Natural killer cell (primary cell): ENCODE measurements at regions not wholly inside any gene's neighbourhood (a gene's known extent, or its start where the extent isn't known, plus 50 kb on each side); places are given as distances from the start of the nearest gene placed in this dataset.

Experiments used
- ATAC-seq, 3 donors: fragments of 150-1000 bp in 2 of 3; fragments of 200-7000 bp in 1 of 3; cut with Tn5 transposase; 1 replicate in 1 of 3; 2 replicates in 2 of 3; pipeline ENCODE4 v1.10.0; 2021; ENCODE audit warnings: mild to moderate bottlenecking in 2 of 3, moderate library complexity in 2 of 3
- DNase-seq, 2 donors: peaks; one replicate each; pipeline versions ENCODE4 v3.0.0 to v3.0.0-alpha.2; 2013 to 2021; ENCODE audit warnings: mixed read lengths in 1 of 2
- H3K27ac ChIP-seq: one replicate; pipeline ENCODE4 v1.5.1; 2013; ENCODE audit warnings: mild to moderate bottlenecking, low read length
- H3K27me3 ChIP-seq: one replicate; pipeline ENCODE4 v1.6.1; 2013; ENCODE audit warnings: low read length; ENCODE audit not compliant: control insufficient read depth, insufficient read depth
- H3K36me3 ChIP-seq: one replicate; pipeline ENCODE4 v1.6.1; 2013; ENCODE audit warnings: low read length; ENCODE audit not compliant: control insufficient read depth, insufficient read depth
- H3K4me1 ChIP-seq: one replicate; pipeline ENCODE4 v1.6.1; 2013; ENCODE audit warnings: low read length; ENCODE audit not compliant: control insufficient read depth, insufficient read depth
- H3K4me3 ChIP-seq: one replicate; pipeline ENCODE4 v1.5.1; 2013; ENCODE audit warnings: low read length
- H3K9me3 ChIP-seq: one replicate; pipeline ENCODE4 v1.6.1; 2013; ENCODE audit warnings: low read length; ENCODE audit not compliant: control insufficient read depth, insufficient read depth
- H3K27ac Mint-ChIP-seq, 2 donors: one replicate each; pipeline ENCODE4 v1.8.0; 2022; ENCODE audit warnings: mild to moderate bottlenecking in 2 of 2, mixed read lengths in 2 of 2, moderate library complexity in 1 of 2
- H3K27me3 Mint-ChIP-seq, 2 donors: one replicate each; pipeline ENCODE4 v1.8.0; 2022; ENCODE audit warnings: low read depth in 2 of 2, mixed read lengths in 2 of 2
- H3K36me3 Mint-ChIP-seq: one replicate; pipeline ENCODE4 v1.8.0; 2022; ENCODE audit warnings: mixed read lengths
- H3K4me1 Mint-ChIP-seq, 2 donors: one replicate each; pipeline ENCODE4 v1.8.0; 2022; ENCODE audit warnings: mixed read lengths in 2 of 2
- H3K4me3 Mint-ChIP-seq: one replicate; pipeline ENCODE4 v1.8.0; 2022; ENCODE audit warnings: mild to moderate bottlenecking, moderate library complexity, mixed read lengths
- H3K9me3 Mint-ChIP-seq, 2 donors: one replicate each; pipeline ENCODE4 v1.8.0; 2022; ENCODE audit warnings: mixed read lengths in 2 of 2
- WGBS: methylation state at CpG from one replicate; pipeline ENCODE4 v1.1.7; 2013; ENCODE audit warnings: missing lambda C conversion rate; ENCODE audit not compliant: insufficient coverage; 5-methylcytosine and 5-hydroxymethylcytosine counted together
- intact Hi-C: fragments of 100-400 bp; cut with micrococcal nuclease; formaldehyde crosslinking; loops from one replicate; pipeline ENCODE4 v1.14.2; 2022
- TF ChIP-seq, protein P1 (sequence below): fragments of 200-600 bp; IDR thresholded peaks from one replicate; pipeline ENCODE4 v1.8.0; 2022; ENCODE audit warnings: antibody characterized with exemption

DNA sequence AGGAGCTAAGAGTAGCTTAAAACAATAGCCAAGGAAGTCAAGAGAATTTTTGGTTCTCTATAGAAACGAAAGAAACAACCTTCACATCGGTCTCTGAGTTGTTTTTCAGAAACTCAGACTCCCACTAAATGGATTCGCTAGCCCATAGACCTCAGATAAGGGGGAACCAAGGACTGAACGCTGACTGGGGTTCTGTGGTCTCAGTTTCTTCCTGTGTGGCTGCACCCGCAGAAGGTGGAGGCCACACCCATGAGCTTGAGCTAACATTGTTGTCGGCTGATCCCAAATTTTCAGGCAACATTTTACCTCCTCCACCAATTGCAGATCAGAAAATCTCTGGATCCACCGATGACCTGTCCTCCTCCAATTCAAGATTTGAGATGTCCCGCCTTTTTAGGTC lies 456.1 kb downstream of the AJAP1 start:
- Histone ChIP-seq H3K9me3 (no peaks in the 10 kb centered on the region), H3K27ac (no peak overlapping the region), H3K4me1 (no peaks in the 10 kb centered on the region), H3K36me3 (no peaks in the 10 kb centered on the region), H3K27me3 (no peaks in the 10 kb centered on the region), H3K4me3 (no peak overlapping the region)
- 69% methylated on average over 8 of the region's 8 CpGs for WGBS
- Mint-ChIP-seq H3K9me3 (no peaks in the 10 kb centered on the region), H3K27ac (no peak overlapping the region), H3K27me3 (peaks cover 23 to 27% of the 10 kb centered on the region in 2 donors), H3K4me3 (no peak overlapping the region), H3K4me1 (peaks cover 6 to 8% of the 10 kb centered on the region in 2 donors), H3K36me3 (no peaks in the 10 kb centered on the region)
- peak in 1 of 2 donors; percentile 6 for DNase-seq
- intact Hi-C loops, result no loop called here
- TF ChIP-seq, protein P1, sequence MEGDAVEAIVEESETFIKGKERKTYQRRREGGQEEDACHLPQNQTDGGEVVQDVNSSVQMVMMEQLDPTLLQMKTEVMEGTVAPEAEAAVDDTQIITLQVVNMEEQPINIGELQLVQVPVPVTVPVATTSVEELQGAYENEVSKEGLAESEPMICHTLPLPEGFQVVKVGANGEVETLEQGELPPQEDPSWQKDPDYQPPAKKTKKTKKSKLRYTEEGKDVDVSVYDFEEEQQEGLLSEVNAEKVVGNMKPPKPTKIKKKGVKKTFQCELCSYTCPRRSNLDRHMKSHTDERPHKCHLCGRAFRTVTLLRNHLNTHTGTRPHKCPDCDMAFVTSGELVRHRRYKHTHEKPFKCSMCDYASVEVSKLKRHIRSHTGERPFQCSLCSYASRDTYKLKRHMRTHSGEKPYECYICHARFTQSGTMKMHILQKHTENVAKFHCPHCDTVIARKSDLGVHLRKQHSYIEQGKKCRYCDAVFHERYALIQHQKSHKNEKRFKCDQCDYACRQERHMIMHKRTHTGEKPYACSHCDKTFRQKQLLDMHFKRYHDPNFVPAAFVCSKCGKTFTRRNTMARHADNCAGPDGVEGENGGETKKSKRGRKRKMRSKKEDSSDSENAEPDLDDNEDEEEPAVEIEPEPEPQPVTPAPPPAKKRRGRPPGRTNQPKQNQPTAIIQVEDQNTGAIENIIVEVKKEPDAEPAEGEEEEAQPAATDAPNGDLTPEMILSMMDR, result no peak
- ATAC-seq, result no peak

DNA sequence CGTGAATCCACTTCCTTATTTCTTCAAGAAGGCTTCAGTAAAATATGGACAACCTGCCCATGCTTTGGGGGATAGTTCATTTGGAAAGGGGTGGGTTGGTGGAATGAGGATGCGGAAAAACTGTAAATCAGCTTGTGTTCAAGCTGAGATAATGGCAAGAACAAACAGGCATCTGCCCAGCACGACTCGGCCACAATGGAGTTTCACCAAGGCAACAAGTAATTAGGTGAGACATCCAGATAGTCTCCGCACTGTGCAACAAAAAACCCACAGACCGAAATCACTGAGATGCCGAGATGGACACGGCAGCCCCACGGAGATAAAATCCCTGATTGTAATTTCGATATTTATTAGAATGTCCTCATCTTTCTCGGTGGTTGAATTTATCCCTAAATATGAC lies 455.2 kb downstream of the AJAP1 start:
- H3K4me3 ChIP-seq, result no peak overlapping the region
- no peaks in the 10 kb centered on the region for H3K36me3 Mint-ChIP-seq
- TF ChIP-seq, protein P1, result no peak
- no peaks in the 10 kb centered on the region for H3K9me3 Mint-ChIP-seq
- H3K36me3 ChIP-seq, result no peaks in the 10 kb centered on the region
- no peak overlapping the region for H3K27ac Mint-ChIP-seq
- no peaks in the 10 kb centered on the region for H3K4me1 ChIP-seq
- no peaks in the 10 kb centered on the region for H3K27me3 ChIP-seq
- H3K27me3 Mint-ChIP-seq, result peaks cover 24% of the 10 kb centered on the region in 2 donors
- no peaks in the 10 kb centered on the region for H3K9me3 ChIP-seq
- no peak for DNase-seq
- no peak for ATAC-seq
- WGBS, result 73% methylated on average over 8 of the region's 11 CpGs
- no peak overlapping the region for H3K27ac ChIP-seq
- no peak overlapping the region for H3K4me3 Mint-ChIP-seq
- intact Hi-C loops, result no loop called here
- peaks cover 6 to 8% of the 10 kb centered on the region in 2 donors for H3K4me1 Mint-ChIP-seq

DNA sequence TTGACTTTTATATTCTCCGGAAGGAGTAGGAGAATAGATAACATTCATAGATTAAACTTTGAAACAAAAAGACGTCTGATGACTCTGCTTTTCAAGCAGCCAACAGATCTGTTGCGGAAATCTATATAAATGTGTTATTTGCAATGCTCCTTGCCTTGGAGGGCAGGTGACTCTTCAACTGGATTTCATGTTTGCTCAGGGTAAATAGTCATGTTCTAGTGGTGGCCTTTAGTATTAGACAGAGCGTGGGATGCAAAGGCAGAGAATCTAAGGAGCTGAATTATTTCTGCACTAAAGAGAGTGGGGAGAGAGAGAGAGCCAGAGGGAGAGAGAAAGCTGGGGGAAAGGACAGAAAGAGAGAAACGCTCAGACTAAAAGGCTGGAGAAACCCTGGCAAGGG lies 454.3 kb downstream of the AJAP1 start:
- DNase-seq, result no peak
- Mint-ChIP-seq H3K9me3 (no peaks in the 10 kb centered on the region), H3K4me3 (no peak overlapping the region), H3K36me3 (no peaks in the 10 kb centered on the region), H3K27me3 (peaks cover 24% of the 10 kb centered on the region in 2 donors), H3K4me1 (peaks cover 6 to 8% of the 10 kb centered on the region in 2 donors), H3K27ac (no peak overlapping the region)
- intact Hi-C loops, result no loop called here
- Histone ChIP-seq H3K9me3 (no peaks in the 10 kb centered on the region), H3K27me3 (no peaks in the 10 kb centered on the region), H3K27ac (no peak overlapping the region), H3K4me3 (no peak overlapping the region), H3K36me3 (no peaks in the 10 kb centered on the region), H3K4me1 (no peaks in the 10 kb centered on the region)
- no peak for ATAC-seq
- TF ChIP-seq, protein P1, result no peak
- WGBS, result 78% methylated on average over 5 of the region's 5 CpGs

DNA sequence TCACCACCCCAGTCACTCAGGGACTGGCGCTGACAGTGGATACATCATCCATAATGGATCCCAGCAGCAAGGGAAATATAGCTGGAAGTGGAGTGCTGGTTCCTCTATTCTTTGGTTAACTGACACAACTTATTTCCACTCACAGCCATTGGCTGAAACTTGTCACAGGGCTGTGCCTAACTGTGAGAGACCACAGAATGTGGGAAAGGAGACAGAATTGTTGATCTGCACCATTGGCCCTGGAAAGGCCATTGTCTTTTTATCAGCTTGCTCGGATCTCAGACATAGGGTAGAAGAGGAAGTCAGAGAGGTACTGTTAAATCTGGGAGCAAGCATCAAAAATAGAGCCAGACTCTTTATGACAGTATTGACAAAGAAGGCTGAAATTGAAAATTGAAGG lies 451.3 kb downstream of the AJAP1 start:
- DNase-seq (no peak), ATAC-seq (no peak)
- Mint-ChIP-seq H3K4me1 (peaks cover 2 to 3% of the 10 kb centered on the region in 2 donors), H3K27me3 (peaks cover 15 to 24% of the 10 kb centered on the region in 2 donors), H3K36me3 (no peaks in the 10 kb centered on the region), H3K27ac (no peak overlapping the region), H3K4me3 (no peak overlapping the region), H3K9me3 (no peaks in the 10 kb centered on the region)
- Histone ChIP-seq H3K9me3 (no peaks in the 10 kb centered on the region), H3K27ac (no peak overlapping the region), H3K27me3 (no peaks in the 10 kb centered on the region), H3K36me3 (no peaks in the 10 kb centered on the region), H3K4me1 (no peaks in the 10 kb centered on the region), H3K4me3 (no peak overlapping the region)
- intact Hi-C loops, result no loop called here
- TF ChIP-seq, protein P1, result no peak
- WGBS, result 14% methylated on average over 1 of the region's 2 CpGs
